H1 (cell line): ENCODE measurements at regions not wholly inside any gene's neighbourhood (a gene's known extent, or its start where the extent isn't known, plus 50 kb on each side); places are given as distances from the start of the nearest gene placed in this dataset.

Experiments used
- POLR2AphosphoS5 ChIP-seq: IDR thresholded peaks from 2 replicates; pipeline ENCODE4 v1.6.1; 2011; ENCODE audit warnings: low read depth, low read length
- USF2 ChIP-seq: IDR thresholded peaks from 2 replicates; pipeline ENCODE4 v1.6.1; 2011; ENCODE audit warnings: low read length, improper control_type of control experiment

- no peak for TF ChIP-seq POLR2AphosphoS5
- no peak for TF ChIP-seq USF2
These were observed 109.9 kb upstream of the PTPN13 start for GRCh38 chr4:86484241-86484640.
